Forelimb muscle (tissue), 1 donor: ENCODE measurements at regions not wholly inside any gene's neighbourhood (a gene's known extent, or its start where the extent isn't known, plus 50 kb on each side); places are given as distances from the start of the nearest gene placed in this dataset.
A peak's percentile ranks its signal among the peaks of the same experiment; 100 is the strongest.

Experiments
- DNase-seq: peaks from one replicate; pipeline ENCODE4 v3.0.0-alpha.2; 2013; ENCODE audit warnings: low read depth

DNA sequence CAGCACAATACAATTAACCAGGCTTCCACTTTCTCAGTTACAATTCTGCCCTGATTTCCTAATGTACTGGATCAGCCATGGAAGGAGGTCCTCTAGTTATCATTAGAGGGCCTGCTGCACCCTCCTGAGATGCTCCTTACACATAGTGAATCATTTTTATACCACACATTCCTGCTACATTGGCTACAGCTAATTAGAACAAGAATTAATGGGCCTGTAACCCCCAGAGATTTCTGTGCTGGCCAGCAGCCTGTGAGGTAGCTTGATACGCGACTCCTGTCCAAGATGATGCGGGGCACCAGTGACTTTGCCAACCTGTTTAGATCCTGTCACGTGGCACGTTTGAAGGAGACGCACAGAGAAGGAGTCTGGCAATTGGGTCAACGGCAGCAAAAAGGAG is 422.8 kb downstream of the EPM2A start:
- no peak for DNase-seq

DNA sequence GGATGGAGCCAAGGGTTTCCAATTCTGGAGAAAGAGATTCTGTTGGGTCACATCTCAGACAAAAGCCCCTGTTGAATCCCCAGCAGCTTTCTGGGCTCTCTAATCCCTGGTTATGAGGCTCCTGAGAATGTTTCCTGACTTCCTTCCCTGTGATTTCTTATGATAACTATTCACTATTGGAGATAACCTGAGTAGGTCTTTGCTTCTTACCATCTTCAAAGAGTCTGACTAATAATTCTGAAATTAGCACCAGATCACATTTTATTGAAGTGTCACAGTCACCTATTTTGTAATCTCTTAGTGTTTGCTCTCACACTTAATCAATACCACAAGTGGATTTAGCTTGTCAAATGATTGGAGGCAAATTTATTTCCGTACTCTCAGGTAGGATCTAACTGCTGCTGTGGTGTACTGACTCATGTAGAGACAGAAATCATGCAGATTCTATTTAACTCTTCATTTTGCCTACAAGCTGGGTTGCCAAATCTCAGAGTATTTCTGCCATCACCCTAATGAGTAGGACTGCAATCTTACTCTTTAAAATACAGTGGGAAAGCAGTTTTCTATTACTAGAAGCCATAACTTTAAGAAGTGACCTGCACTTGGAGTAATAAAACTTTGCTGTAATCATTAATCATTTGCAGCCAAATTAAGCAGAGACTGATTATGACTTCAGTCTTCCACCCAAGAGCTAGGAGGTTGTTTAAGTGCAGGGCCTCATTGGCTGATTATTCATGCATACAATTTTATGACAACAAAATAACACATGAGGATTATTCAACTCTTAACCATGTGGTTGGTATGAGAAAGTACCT is 422.1 kb downstream of the EPM2A start:
- DNase-seq = no peak

DNA sequence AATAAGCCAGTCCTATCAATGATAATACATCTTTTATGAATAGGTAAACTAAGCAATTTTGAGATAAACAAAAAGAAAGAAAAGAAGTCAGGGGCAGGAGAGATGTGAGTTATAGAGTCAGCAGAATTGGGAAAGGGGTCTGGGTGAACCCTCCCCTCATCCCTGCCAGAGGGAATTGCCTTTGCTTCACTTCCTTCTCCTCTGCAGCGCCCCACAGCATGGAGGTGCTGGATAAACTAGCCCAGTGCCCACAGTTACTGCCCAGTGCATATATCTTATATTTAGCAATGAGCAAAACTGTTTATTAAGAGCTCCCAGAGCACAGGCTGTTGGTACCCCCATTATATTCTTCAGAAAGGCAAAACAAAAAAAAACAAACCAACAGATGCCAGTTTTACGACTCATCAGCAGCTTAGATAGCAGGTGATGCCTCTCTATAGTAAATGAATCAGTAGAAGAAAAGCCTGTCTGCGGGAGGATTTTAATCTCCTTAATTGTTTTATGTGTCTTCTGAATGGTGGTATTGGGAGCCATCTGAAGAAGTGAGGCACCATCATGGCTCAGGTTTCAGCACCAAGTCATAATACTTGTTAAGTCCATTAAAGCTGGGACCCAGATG is 419.2 kb downstream of the EPM2A start:
- DNase-seq = no peak

DNA sequence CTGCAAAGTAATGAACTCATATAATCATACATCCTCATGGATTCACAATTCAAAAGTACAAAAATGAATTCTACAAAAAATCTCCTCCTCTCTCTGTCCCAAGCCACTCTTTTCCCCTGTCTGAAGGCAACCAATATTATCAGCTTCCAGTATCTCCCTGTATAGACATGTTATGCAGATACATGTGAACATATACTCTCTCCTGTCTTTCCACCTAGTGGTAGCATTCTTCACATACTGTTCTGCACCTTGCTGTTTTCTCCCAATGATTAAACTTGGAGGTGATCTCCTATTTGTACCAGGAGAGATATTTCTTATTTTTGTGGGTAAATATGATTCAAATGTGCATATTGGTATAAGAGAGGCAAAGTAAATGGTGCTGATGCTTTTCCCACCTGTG is 416.4 kb downstream of the EPM2A start:
- no peak for DNase-seq

DNA sequence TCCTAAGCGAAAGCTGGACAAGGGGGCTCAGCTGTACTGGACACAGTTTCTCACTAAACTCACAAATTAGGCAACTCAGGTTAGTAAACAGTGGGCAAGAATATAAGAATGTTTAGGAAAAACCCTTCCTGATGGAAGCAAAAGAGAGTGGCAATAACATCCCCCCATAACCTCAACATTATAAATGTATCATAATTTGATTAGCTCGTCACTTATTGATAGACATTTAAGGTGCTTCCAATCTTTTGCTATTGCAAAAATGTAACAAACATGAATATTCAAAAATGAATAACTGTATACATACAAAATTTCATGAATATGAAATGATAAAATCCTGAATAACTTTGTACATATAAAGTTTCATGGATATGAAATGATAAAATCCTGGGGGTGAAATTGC is 415.7 kb downstream of the EPM2A start:
- no peak for DNase-seq

DNA sequence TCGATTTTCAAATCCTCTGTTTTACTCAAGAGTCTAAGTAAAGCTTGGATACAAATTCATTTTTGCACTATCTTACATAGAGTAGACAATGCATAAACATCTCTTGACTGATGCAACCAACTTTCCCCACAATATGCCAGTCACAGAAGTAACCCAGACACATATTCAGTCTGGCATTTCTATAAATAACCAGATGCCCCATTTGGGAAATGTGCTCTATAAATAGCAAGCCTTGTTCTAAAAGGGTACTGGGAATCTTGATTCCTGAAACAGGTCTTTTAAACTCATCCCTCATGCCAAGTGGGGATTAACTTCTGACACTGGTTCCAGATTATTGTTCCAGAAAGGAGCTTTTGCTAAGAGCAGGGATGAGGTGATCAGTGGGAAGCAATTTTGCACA is 411.7 kb downstream of the EPM2A start:
- no peak for DNase-seq

DNA sequence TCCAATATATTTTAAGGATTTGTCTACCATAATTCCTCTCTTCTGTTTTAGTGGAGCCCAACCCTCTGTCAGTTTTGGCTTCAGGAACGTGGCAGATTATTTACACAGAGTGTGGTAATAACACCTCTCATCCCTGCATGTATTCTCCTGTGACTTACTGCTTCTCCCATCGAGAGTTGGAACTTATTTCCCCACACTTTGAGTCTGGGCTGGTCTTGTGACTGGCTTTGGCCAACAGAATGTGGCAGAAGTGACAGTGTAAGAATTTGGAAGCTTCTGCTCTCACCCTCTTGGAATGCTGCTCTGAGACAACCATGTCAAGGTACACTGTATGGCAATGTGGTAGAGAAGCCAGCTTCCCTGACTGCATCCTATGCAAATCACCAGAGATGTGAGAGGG is 407.7 kb downstream of the EPM2A start:
- no peak for DNase-seq

DNA sequence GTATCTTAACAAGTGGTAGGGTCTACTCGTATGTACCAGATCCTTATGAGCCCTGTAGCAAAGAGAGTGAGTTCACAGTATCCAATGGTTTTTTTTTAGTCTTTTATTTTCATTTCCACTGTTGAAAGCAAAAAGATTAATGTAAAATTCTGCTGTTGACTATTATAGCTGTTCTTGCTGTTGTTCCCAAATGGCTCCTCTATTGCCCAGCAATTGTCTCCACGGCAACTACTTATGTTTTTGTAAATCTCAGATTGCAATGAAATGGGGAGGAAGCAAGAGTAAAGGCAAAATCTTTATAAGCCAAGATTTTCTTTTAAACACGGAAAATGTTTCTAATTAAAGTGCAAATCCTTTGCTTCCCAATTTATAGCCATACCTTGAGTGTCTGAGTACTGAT is 406.1 kb downstream of the EPM2A start:
- DNase-seq = peak; percentile 89

DNA sequence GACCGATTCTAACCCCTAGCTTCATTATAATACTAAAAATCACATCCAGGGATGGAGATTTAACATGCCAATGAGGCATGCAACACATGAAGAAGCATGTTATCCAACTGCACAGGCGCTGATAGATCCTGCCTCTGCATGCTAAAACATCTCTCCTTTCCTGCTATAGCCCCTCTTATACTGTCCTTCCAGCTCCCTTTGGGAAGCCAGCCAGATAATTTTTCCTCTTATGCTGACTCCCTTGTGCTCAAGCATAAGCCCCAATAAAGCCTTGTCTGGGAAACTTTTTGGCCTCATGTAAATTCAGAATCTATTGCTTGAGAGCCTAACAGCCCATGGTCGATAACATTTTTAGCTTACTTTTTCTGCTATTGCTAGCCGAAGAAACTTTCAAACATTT is 404.3 kb downstream of the EPM2A start:
- no peak for DNase-seq

DNA sequence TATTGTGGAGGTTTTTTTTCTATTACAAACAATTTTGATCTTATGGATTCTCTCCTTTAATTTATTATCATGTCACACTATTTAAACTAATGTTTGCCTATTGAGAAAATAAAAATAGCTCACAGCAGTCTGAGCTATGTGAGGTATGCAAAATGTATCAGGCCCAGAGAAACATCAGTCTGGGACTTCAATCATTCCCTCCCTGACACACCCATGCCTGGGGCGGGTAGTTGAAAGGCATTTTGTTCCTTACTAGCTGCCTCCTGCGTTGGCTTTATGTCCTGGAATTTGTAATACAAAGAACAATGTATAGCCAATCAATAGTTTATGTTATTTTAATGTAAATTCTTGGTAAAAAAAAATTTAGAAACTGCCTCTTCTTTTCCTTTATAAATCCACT is 403.3 kb downstream of the EPM2A start:
- no peak for DNase-seq

DNA sequence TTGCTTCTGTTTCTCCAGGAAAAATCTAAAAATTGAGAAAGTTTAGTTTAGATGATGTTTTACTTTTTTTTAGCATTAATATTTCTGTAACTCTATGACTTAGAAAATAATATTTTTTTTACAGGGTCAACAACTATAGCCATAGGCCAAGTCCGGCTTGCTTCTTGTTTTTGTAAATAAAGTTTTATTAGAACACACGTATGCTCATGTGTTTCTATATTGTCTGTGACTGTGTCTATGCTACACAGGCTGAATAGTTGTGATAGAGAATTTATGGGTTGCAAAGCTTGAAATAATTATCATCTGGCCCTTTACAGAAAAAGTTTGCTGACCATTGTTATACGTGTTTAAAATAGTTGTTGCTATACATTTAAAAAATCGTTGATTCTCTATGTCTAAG is 399.2 kb downstream of the EPM2A start:
- DNase-seq = no peak

DNA sequence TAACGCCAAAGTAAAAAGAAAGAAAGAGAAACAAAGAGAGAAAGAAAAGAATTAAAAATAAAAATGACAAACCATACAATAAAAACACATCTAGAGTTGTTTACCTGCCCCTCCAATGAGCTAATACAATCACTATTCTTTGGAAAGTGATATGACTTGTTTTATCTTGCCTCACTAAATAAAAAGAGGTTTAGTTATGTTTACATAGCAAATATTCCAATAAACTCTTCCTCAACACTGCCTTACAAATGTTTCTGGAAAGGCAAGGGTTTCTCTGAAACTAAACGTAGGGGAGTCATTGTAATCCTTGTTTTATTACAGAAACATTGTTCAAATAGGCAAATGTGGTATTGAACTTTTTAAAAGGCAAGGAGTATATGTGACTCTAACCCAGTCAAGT is 396.2 kb downstream of the EPM2A start:
- no peak for DNase-seq

DNA sequence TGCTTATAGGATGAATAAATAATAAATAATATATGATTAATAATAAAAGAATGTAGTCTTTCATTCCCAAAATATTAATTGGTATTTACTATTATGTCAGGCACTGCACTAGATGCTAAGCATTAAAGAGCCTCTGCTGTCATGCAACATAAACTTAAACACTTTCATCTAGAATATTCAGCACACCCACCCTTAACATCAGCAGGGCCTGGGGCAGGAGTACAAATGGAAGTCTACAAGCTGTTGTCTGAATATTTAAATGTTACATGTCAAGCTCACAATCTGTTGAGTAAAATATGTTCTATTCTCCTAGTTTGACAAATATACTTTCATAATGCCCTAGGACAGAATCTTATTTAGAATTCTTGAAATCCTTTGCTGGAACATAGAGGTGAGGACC is 395.1 kb downstream of the EPM2A start:
- DNase-seq = no peak

DNA sequence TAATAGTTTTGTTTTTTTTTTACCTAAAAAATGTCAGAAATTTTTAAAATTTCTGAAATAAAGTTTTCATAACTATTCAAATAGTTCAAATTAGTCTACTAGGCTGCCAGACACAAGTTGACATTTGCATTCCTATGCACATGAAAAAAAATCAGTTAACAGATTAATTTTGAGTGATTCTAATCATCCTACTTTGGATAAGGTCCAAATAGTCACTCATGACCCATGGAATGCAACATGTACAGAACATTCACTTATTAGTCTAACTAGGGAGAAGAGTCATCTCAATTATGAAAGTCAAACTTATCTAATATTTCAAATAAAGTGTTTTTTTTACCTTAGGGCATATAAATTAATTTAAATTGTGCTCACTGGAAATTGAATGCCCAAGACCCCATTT is 390.2 kb downstream of the EPM2A start:
- DNase-seq = no peak

DNA sequence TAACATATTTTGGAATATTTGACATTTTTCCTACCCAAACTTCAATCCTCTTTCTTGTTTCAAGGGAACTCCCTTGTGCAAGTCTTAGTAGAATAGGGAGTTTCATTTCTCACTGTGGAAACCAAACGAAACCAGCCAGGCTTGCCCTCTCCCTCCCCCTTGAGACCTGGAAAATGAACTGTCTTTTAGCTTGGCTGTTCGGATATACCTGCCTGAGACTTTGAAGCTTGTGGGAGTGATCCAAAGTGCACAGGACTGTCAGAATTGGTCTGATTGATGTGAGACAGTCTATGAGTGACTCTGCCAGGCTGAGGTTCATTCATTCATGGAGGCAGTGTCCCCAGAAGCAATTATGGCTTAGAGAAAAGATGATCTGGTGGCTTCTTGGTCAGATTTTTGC is 388.1 kb downstream of the EPM2A start:
- DNase-seq = no peak

DNA sequence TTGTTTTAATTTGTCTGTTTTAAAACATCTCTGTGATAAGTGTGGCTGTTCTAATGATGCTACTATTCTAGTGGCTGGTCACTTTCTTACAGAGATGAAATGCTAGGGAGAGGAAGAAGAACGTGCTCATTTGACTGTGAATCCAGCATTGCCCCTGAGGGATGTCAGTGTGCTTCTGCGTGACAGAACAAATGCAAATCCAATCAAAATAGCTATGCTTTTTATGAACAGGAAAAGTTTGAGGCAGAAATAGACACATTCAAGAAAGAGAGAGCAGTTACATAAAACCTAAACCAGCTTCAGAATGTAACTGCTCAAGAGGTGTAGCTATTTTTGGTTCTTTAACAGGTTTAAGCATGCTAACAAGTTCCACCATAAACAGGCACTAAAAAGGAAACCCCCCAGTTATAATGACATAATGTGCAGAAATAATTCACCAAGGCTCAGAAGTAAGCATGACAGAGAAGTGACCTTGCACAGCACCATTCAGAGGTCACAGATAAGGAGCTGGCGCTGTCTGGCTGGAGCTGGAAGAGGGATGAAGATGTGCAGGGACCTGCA is 385.3 kb downstream of the EPM2A start:
- DNase-seq = no peak

DNA sequence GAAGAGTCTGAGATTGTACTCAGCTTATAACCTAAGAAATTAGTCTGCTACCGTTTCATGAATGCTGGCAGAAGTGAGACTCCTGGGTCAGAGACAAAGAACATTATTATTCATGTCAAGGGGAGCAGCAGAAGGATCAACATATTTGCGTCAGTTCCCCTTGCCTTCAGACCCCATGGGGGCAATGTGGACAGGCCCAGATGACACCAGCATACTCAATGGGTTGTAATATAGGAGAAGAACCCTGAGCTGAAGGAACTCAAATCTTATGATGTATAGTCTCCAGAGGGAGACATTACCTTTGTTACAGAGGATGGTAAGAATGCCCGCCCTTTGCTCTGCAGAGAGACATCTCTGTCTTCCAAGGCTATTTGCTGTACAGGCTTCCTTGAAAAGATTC is 384.4 kb downstream of the EPM2A start:
- no peak for DNase-seq

DNA sequence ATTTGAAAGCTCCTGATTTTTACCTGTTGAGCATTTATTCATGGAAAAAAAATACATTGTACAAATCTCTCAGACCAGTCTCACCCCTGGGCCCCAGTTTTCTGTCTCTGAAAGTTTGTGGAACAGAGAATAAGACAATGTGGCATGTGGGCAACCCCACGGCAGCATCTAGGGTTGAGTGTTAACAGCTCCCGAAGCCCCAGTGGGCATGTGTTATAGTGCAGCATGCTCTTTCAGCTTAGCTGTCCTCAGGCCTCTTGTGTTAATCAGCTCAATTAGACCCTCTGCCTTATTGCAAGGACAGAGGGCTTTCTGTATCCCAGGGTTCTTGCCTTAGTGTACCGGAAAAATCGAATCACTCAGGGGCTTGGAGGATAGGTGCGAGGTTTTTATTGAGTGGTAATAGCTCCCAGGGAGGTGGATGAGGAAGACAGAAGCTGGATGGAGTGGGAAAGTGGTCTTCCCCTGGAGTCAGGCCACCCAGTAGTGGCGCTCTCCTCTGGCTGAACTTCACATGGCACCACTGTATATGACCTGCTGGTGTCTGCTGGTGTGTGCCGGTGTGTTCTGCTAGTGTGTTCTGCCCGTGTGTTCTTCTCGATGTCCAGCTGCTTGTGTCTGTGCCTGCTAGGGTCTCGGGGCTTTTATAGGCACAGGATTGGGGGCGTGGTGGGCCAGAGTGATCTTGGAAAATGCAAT is 382.8 kb downstream of the EPM2A start:
- no peak for DNase-seq

DNA sequence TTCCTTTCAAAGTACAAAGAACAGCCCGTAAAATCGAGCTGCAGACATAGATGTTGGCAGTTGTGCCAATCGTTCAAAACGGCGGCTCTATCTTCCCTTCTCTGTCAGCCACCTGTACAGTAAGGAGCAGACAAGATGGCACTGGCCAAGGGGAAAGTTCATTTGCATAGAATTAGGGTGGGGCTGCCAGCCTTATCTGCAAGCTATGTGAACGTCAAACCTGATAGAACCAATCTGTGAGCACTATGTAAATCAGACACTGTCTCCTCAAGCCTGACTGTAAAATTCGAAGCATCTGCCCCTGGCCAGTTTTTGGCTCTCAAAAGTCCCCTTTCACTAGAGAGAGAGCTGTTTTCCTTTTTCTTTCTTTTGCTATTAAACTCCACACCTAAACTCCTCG is 374.5 kb downstream of the EPM2A start:
- DNase-seq = no peak

DNA sequence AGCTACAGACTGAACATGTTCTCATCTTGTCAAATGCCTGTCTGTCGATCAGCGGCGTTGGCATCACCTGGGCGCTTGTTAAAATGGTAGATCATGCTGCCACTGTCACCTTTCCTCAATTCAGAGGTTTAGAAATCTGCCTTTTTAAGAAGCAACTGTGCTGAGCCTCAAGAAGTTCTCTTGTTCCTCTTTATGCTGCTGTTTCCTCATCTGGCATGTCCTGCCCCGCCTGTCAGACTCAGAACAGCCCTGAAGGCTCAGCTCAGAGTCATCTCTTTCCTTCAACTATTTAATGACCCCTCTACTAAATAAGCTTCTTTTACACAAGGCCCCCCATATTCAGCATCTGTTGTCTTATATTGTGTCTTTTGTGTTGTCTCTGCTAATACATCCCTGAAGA is 368.2 kb downstream of the EPM2A start:
- no peak for DNase-seq

DNA sequence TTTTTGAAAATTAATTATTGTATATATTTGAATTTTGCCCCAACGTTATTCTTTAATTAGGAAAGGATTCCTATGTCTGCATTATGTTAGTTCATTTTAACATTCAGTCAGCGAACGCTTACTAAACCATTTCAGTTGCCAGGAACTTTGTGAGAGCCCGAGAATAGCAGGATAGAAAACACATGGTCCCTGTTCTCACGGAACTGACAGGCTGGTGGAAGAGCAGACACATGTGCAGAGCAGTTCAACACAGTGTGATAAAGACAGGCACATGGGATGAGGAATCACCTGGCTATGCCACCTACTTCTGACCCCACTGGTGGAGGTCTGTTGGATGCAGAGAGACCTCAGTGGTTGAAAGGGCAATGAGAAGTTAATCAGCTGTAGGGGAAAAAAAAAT is 367.2 kb downstream of the EPM2A start:
- peak; percentile 17 for DNase-seq

DNA sequence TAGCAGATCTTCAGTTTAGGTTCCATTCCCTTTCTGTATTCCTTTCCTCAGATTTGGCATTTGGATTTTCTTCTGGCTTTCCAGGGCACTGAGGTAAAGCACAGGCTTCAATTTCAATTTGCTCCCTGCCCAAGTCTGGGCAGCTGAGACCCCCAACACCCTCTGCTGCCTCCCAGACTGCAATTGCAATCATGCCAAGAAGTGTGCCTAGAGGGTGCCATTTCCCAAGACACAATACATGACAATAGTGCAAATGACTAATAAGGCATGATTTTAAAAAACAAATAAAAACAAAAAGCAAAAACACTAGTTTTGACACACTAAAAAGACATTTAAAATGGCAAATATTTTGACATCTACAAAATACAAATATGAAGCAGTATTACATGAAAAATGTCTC is 364.8 kb downstream of the EPM2A start:
- no peak for DNase-seq

DNA sequence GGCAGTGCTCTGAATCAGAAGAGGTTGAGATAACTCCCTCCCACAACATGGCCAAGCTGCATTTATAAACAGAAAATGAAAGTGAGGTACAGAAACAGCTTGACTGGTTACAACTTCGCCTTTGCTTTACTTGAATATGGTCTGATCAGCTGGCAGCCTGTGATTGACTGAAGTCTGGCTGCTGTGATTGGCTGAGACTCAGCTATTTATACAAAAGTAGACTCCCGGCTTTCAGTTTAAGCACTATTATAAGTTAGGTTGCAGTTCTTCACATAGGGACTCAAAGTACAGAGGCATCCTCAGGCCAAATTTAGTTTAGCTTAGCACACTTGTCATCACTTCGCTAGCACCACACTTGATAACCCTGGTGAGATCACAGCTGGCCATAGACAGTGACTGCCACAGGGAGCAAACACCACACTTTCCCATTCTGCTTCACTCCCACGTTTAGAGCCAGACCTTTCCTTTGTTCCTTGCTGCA is 362.6 kb downstream of the EPM2A start:
- DNase-seq = peak; percentile 61
